ENCODE measurements at regions not wholly inside any gene's neighbourhood (a gene's known extent, or its start where the extent isn't known, plus 50 kb on each side); places are given as distances from the start of the nearest gene placed in this dataset.

DNA sequence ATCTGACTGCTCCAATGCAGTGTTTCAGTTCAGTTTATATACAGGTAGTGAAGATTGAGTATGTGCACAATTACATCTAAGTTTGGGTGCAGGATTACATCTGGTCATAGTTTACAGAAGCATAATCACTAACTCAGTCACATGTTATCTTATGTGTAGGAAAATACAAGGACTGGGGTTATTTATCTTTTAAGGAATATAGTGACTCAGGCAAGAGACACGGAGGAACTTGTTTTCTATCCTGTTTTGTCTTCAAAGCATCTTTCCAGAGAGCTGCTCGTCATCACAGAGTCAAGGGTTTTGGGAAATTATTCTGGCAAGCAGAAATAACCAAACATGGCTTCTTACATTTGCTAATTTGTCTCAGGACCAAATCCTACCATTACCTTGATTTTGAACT, 1371.5 kb upstream of the TMEFF2 start:
- TF ChIP-seq CTCF (IDR thresholded peaks at IDR 0.05 in 4 of 5, conservative IDR thresholded peaks at IDR 0.05 in 1 of 5) (no peak), POLR2A (IDR thresholded peaks at IDR 0.05) (no peak)
